Body of pancreas (tissue), 4 donors: ENCODE measurements at regions not wholly inside any gene's neighbourhood (a gene's known extent, or its start where the extent isn't known, plus 50 kb on each side); places are given as distances from the start of the nearest gene placed in this dataset.

Experiments used
- ATAC-seq: fragments of 150-250 bp; one replicate; pipeline ENCODE4 v1.9.1; 2016
- DNase-seq, 4 donors: peaks; one replicate each; pipeline ENCODE4 v3.0.0-alpha.2; 2019
- H3K27ac ChIP-seq, 4 donors: fragments of 200-600 bp; sonication (generic); 1 replicate in 3 of 4; 2 replicates in 1 of 4; pipeline versions ENCODE4 v1.5.1 to v1.6.1; 2016 to 2019; ENCODE audit warnings: mild to moderate bottlenecking in 1 of 4, mixed read lengths in 1 of 4, moderate library complexity in 1 of 4
- H3K27me3 ChIP-seq, 2 donors: fragments of 200-600 bp; sonication (generic); one replicate each; pipeline ENCODE4 v1.6.0; 2016; ENCODE audit warnings: mild to moderate bottlenecking in 1 of 2
- H3K36me3 ChIP-seq, 2 donors: fragments of 200-600 bp; sonication (generic); replicated peaks in 1 of 2; 2 replicates each; pipeline ENCODE4 v1.5.1; 2016; ENCODE audit warnings: low read depth in 2 of 2; ENCODE audit not compliant: insufficient read depth in 1 of 2
- H3K4me1 ChIP-seq: fragments of 200-600 bp; sonication (generic); one replicate; pipeline ENCODE4 v1.6.0; 2016
- H3K4me3 ChIP-seq, 2 donors: fragments of 200-600 bp; sonication (generic); 1 replicate in 1 of 2; 2 replicates in 1 of 2; pipeline ENCODE4 v1.5.1; 2016 to 2019
- H3K9me3 ChIP-seq, 3 donors: fragments of 200-600 bp; sonication (generic); 1 replicate in 2 of 3; 2 replicates in 1 of 3; pipeline ENCODE4 v1.5.1; 2016
- POLR2A ChIP-seq, 3 donors: fragments of 450-650 bp; IDR thresholded peaks; one replicate each; pipeline ENCODE4 v1.6.1; 2016; ENCODE audit warnings: antibody characterized with exemption in 3 of 3, mild to moderate bottlenecking in 2 of 3
- WGBS, 2 donors: methylation state at CpG; one replicate each; pipeline ENCODE4 v1.1.5; 2017; 5-methylcytosine and 5-hydroxymethylcytosine counted together
- intact Hi-C: fragments of 100-400 bp; cut with DNase I; formaldehyde crosslinking; loops from one replicate; pipeline ENCODE4 v1.15.1; 2023
- TF ChIP-seq, protein P1 (sequence below), 7 experiments: fragments of 450-650 bp in 4 of 7; fragments of 200-600 bp in 3 of 7; sonication (generic) in 3 of 7; IDR thresholded peaks; one replicate each; pipeline ENCODE4 v1.5.1; 2016 to 2019; ENCODE audit warnings: antibody characterized with exemption in 7 of 7

DNA sequence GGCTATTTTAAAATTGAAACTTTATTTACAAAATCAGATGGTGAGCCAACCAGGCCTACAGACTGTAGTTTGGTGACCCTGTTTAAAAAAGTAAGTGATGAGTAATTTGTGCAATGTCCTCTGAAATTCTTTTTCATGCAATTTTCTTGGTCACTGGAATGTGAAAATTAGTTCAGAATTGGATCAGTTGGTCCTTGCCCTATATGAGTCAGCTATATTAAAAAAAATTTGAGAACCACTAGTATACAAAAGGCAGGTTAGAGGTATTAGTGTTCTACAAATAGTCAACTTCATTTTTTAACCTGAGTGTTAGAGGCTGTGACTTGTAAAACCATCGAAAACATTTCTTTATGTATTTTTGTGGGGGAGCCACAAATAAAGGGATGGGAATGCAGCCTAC lies 91.1 kb upstream of the NXPH2 start:
- Histone ChIP-seq H3K27ac (no peak overlapping the region), H3K36me3 (no peaks in the 10 kb centered on the region), H3K9me3 (no peaks in the 10 kb centered on the region), H3K27me3 (no peaks in the 10 kb centered on the region), H3K4me3 (no peak overlapping the region), H3K4me1 (no peaks in the 10 kb centered on the region)
- intact Hi-C loops, result no loop called here
- no peak for DNase-seq
- TF ChIP-seq POLR2A (IDR thresholded peaks at IDR 0.05), result no peak
- TF ChIP-seq, protein P1, sequence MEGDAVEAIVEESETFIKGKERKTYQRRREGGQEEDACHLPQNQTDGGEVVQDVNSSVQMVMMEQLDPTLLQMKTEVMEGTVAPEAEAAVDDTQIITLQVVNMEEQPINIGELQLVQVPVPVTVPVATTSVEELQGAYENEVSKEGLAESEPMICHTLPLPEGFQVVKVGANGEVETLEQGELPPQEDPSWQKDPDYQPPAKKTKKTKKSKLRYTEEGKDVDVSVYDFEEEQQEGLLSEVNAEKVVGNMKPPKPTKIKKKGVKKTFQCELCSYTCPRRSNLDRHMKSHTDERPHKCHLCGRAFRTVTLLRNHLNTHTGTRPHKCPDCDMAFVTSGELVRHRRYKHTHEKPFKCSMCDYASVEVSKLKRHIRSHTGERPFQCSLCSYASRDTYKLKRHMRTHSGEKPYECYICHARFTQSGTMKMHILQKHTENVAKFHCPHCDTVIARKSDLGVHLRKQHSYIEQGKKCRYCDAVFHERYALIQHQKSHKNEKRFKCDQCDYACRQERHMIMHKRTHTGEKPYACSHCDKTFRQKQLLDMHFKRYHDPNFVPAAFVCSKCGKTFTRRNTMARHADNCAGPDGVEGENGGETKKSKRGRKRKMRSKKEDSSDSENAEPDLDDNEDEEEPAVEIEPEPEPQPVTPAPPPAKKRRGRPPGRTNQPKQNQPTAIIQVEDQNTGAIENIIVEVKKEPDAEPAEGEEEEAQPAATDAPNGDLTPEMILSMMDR (IDR thresholded peaks at IDR 0.05), result no peak
- ATAC-seq, result no peak
- WGBS, 2 donors, result 74 to 86% methylated on average over 1 of the region's 1 CpG

DNA sequence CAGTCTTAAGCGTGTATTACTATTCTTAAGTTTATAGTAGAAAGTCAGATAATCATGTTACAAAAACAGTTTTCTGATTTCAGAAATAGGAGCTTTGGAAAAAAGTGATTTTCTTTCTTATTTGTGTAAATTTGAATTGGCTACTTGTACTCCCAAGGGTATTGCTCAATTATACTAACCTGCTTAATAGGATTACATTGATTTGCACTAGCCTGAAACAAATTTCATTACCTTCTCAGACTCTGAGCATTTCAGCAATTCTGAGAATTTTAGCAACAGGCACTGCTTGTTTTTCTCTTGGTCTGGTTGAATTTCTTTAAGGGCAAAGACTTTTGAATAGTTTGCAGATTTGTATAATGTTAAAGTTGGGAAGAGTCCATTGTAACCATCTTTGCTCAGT lies 87.2 kb upstream of the NXPH2 start:
- DNase-seq, result no peak
- H3K4me3 ChIP-seq, result no peak overlapping the region
- no peak overlapping the region for H3K27ac ChIP-seq
- no peak for TF ChIP-seq POLR2A (IDR thresholded peaks at IDR 0.05)
- TF ChIP-seq, protein P1 (IDR thresholded peaks at IDR 0.05), result no peak
- WGBS, 2 donors, result 56 to 70% methylated on average over 1 of the region's 1 CpG
- no peaks in the 10 kb centered on the region for H3K9me3 ChIP-seq
- H3K4me1 ChIP-seq, result no peaks in the 10 kb centered on the region
- H3K27me3 ChIP-seq, result no peaks in the 10 kb centered on the region
- H3K36me3 ChIP-seq, result no peaks in the 10 kb centered on the region
- intact Hi-C loops, result no loop called here
- no peak for ATAC-seq

DNA sequence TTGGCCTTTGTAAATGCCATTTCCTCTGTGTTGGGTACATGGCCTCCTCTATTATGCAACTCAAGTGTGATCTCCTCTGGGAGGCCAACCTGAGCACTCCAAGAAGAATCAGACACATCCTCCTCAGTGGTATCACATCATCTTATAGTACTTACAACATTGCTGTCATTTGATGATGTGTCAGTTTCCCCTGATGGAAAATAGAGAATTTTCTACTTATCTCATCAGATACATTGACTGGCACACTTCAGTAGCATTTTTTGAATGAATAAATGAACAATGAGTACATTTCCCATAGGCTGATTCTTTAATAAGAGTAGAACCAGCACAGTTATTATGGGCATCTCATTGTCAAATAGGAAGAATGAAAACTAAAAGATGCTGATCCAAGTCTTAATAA lies 86.6 kb upstream of the NXPH2 start:
- Histone ChIP-seq H3K4me3 (no peak overlapping the region), H3K27me3 (no peaks in the 10 kb centered on the region), H3K4me1 (no peaks in the 10 kb centered on the region), H3K9me3 (no peaks in the 10 kb centered on the region), H3K36me3 (no peaks in the 10 kb centered on the region), H3K27ac (no peak overlapping the region)
- TF ChIP-seq POLR2A (IDR thresholded peaks at IDR 0.05), result no peak
- TF ChIP-seq, protein P1 (IDR thresholded peaks at IDR 0.05), result no peak
- DNase-seq (no peak), ATAC-seq (no peak)
- intact Hi-C loops, result no loop called here

DNA sequence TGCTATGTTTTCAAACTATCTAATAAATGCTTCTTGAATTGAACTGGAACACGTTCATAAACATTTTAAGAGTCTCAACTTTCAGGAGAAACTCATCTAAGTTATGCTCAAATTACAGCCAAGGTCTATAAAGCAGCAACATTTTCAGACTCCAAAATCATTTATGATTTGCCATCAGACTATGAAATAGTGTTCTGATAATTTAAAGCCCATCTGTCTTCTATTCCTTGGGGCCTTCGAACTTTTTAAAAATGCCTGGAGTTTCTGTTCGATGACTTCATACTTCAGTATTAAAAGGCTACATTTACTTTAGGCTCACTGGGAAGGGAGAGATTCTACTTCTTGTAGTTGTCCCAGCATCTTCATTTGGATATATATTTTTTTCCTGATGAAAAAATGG lies 73.6 kb upstream of the NXPH2 start:
- H3K9me3 ChIP-seq, result no peaks in the 10 kb centered on the region
- no peak for DNase-seq
- no peaks in the 10 kb centered on the region for H3K4me1 ChIP-seq
- WGBS, 2 donors, result 56 to 65% methylated on average over 3 of the region's 3 CpGs
- no peak for ATAC-seq
- no peaks in the 10 kb centered on the region for H3K36me3 ChIP-seq
- H3K4me3 ChIP-seq, result no peak overlapping the region
- intact Hi-C loops, result no loop called here
- no peaks in the 10 kb centered on the region for H3K27me3 ChIP-seq
- TF ChIP-seq, protein P1 (IDR thresholded peaks at IDR 0.05), result no peak
- TF ChIP-seq POLR2A (IDR thresholded peaks at IDR 0.05), result no peak
- no peak overlapping the region for H3K27ac ChIP-seq

DNA sequence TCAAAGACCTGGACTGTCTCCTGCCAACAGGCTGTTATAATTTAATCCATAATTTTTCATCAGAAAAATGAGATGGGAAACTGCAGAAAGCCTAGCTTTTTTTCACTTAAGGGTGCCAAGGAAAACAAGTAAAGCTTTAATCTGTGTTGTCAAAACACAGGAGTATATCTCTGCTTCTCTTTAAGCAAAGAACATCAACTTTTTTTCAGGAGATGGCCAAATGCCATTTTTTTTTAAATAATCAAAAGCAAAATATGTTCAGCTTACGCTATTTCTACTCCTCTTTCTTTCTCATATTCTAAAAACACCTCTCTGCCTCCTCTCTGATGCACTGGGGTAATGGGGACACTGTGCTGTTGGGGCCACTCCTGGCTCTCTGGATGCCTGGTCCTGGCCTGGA lies 73.1 kb upstream of the NXPH2 start:
- Histone ChIP-seq H3K27me3 (no peaks in the 10 kb centered on the region), H3K4me3 (no peak overlapping the region), H3K9me3 (no peaks in the 10 kb centered on the region), H3K36me3 (no peaks in the 10 kb centered on the region), H3K4me1 (no peaks in the 10 kb centered on the region), H3K27ac (no peak overlapping the region)
- WGBS, 2 donors, result 38 to 44% methylated on average over 1 of the region's 1 CpG
- ATAC-seq, result no peak
- DNase-seq, result no peak
- TF ChIP-seq, protein P1 (IDR thresholded peaks at IDR 0.05), result no peak
- TF ChIP-seq POLR2A (IDR thresholded peaks at IDR 0.05), result no peak
- intact Hi-C loops, result no loop called here
